Suprapubic skin (tissue), 4 donors: ENCODE measurements at regions not wholly inside any gene's neighbourhood (a gene's known extent, or its start where the extent isn't known, plus 50 kb on each side); places are given as distances from the start of the nearest gene placed in this dataset.

Experiments used
- DNase-seq, 2 donors: peaks; one replicate each; pipeline ENCODE4 v3.0.0-alpha.2; 2019; ENCODE audit warnings: low spot score in 2 of 2
- H3K27ac ChIP-seq: fragments of 200-600 bp; sonication (generic); one replicate; pipeline ENCODE4 v1.5.1; 2019
- H3K27me3 ChIP-seq: fragments of 200-600 bp; sonication (generic); one replicate; pipeline ENCODE4 v1.5.1; 2019
- H3K36me3 ChIP-seq: fragments of 200-600 bp; sonication (generic); one replicate; pipeline ENCODE4 v1.5.1; 2019
- H3K4me1 ChIP-seq: fragments of 200-600 bp; sonication (generic); one replicate; pipeline ENCODE4 v1.5.1; 2019
- H3K4me3 ChIP-seq: fragments of 200-600 bp; sonication (generic); one replicate; pipeline ENCODE4 v1.5.1; 2019; ENCODE audit warnings: mild to moderate bottlenecking
- H3K9me3 ChIP-seq: fragments of 200-600 bp; sonication (generic); one replicate; pipeline ENCODE4 v1.5.1; 2019
- CTCF ChIP-seq, 2 donors: fragments of 200-600 bp in 1 of 2; fragments of 450-650 bp in 1 of 2; sonication (generic) in 1 of 2; IDR thresholded peaks; one replicate each; pipeline ENCODE4 v1.5.1; 2016 to 2019; ENCODE audit warnings: antibody characterized with exemption in 2 of 2, mild to moderate bottlenecking in 1 of 2, moderate library complexity in 1 of 2
- EP300 ChIP-seq: sonication (generic); formaldehyde crosslinking; IDR thresholded peaks from one replicate; pipeline ENCODE4 v1.6.1; 2017; ENCODE audit warnings: antibody characterized with exemption
- POLR2A ChIP-seq, 2 donors: fragments of 450-650 bp; IDR thresholded peaks; one replicate each; pipeline ENCODE4 v1.6.1; 2017; ENCODE audit warnings: antibody characterized with exemption in 2 of 2, mild to moderate bottlenecking in 2 of 2, moderate library complexity in 2 of 2
- POLR2AphosphoS5 ChIP-seq, 3 donors: sonication (generic); formaldehyde crosslinking; IDR thresholded peaks; one replicate each; pipeline ENCODE4 v1.6.1; 2017; ENCODE audit warnings: antibody characterized with exemption in 3 of 3
- WGBS: methylation state at CpG from one replicate; pipeline ENCODE4 v1.1.5; 2018; 5-methylcytosine and 5-hydroxymethylcytosine counted together

GRCh38 chr2:120629241-120629895 lies 106.3 kb upstream of the GLI2 start:
- H3K4me3 ChIP-seq = no peak overlapping the region
- TF ChIP-seq POLR2A (IDR thresholded peaks at IDR 0.05) = no peak
- TF ChIP-seq EP300 = no peak
- TF ChIP-seq POLR2AphosphoS5 (IDR thresholded peaks at IDR 0.05) = no peak
- DNase-seq = no peak
- peaks cover 3% of the 10 kb centered on the region for H3K9me3 ChIP-seq
- 91% methylated on average over 7 of the region's 8 CpGs for WGBS
- H3K27me3 ChIP-seq = peaks cover 4% of the 10 kb centered on the region
- no peak overlapping the region for H3K27ac ChIP-seq
- no peaks in the 10 kb centered on the region for H3K36me3 ChIP-seq
- H3K4me1 ChIP-seq = peaks cover 6% of the 10 kb centered on the region

GRCh38 chr2:120630031-120630701 lies 105.5 kb upstream of the GLI2 start:
- no peak overlapping the region for H3K4me3 ChIP-seq
- H3K9me3 ChIP-seq = peaks cover 3% of the 10 kb centered on the region
- H3K36me3 ChIP-seq = no peaks in the 10 kb centered on the region
- DNase-seq = no peak
- TF ChIP-seq POLR2A (IDR thresholded peaks at IDR 0.05) = no peak
- no peak for TF ChIP-seq EP300
- no peak for TF ChIP-seq POLR2AphosphoS5 (IDR thresholded peaks at IDR 0.05)
- TF ChIP-seq CTCF (IDR thresholded peaks at IDR 0.05) = no peak
- H3K27ac ChIP-seq = no peak overlapping the region
- peaks cover 4% of the 10 kb centered on the region for H3K27me3 ChIP-seq
- peaks cover 6% of the 10 kb centered on the region for H3K4me1 ChIP-seq
- WGBS = 72% methylated on average over 8 of the region's 10 CpGs

- H3K4me1 ChIP-seq = peaks cover 6% of the 10 kb centered on the region
- peaks cover 3% of the 10 kb centered on the region for H3K9me3 ChIP-seq
- H3K27ac ChIP-seq = no peak overlapping the region
These were observed 104.4 kb upstream of the GLI2 start for GRCh38 chr2:120631236-120631635.

GRCh38 chr2:120631724-120632123 lies 103.9 kb upstream of the GLI2 start:
- Histone ChIP-seq H3K27me3 (peaks cover 4% of the 10 kb centered on the region), H3K4me3 (no peak overlapping the region), H3K36me3 (no peaks in the 10 kb centered on the region), H3K9me3 (peaks cover 3% of the 10 kb centered on the region), H3K27ac (no peak overlapping the region), H3K4me1 (peaks cover 6% of the 10 kb centered on the region)
- no peak for TF ChIP-seq EP300
- no peak for TF ChIP-seq POLR2A (IDR thresholded peaks at IDR 0.05)
- TF ChIP-seq CTCF (IDR thresholded peaks at IDR 0.05) = no peak
- TF ChIP-seq POLR2AphosphoS5 (IDR thresholded peaks at IDR 0.05) = no peak
- 90% methylated on average over 2 of the region's 3 CpGs for WGBS
- DNase-seq = no peak

More at GRCh38 chr2:120631236-120631635, 104.4 kb upstream of the GLI2 start:
- no peak overlapping the region for H3K4me3 ChIP-seq
- H3K27me3 ChIP-seq = peaks cover 4% of the 10 kb centered on the region
- no peak for DNase-seq
- 63% methylated on average over 4 of the region's 4 CpGs for WGBS
- no peaks in the 10 kb centered on the region for H3K36me3 ChIP-seq
- TF ChIP-seq EP300 = no peak
- no peak for TF ChIP-seq POLR2AphosphoS5 (IDR thresholded peaks at IDR 0.05)
- TF ChIP-seq CTCF (IDR thresholded peaks at IDR 0.05) = no peak
- TF ChIP-seq POLR2A (IDR thresholded peaks at IDR 0.05) = no peak

GRCh38 chr2:120632796-120633646 lies 102.6 kb upstream of the GLI2 start:
- H3K9me3 ChIP-seq = peaks cover 3% of the 10 kb centered on the region
- peaks cover 4% of the 10 kb centered on the region for H3K27me3 ChIP-seq
- WGBS = 70% methylated on average over 16 of the region's 17 CpGs
- no peak for DNase-seq
- H3K36me3 ChIP-seq = no peaks in the 10 kb centered on the region
- peaks cover 6% of the 10 kb centered on the region for H3K4me1 ChIP-seq
- no peak overlapping the region for H3K27ac ChIP-seq
- no peak overlapping the region for H3K4me3 ChIP-seq
- TF ChIP-seq POLR2A (IDR thresholded peaks at IDR 0.05) (no peak), POLR2AphosphoS5 (IDR thresholded peaks at IDR 0.05) (no peak), EP300 (no peak), CTCF (IDR thresholded peaks at IDR 0.05) (no peak)
